HG02884 (cell line): ENCODE measurements at regions not wholly inside any gene's neighbourhood (a gene's known extent, or its start where the extent isn't known, plus 50 kb on each side); places are given as distances from the start of the nearest gene placed in this dataset.

Source experiments
- ATAC-seq: cut with Tn5 transposase; IDR thresholded peaks from one replicate; pipeline ENCODE4 v1.9.1; 2021; ENCODE audit warnings: mild to moderate bottlenecking, moderate library complexity; ENCODE audit not compliant: unreplicated experiment

GRCh38 chr2:7777668-7778067 lies 860.5 kb downstream of the RNF144A start:
- ATAC-seq: no peak

DNA sequence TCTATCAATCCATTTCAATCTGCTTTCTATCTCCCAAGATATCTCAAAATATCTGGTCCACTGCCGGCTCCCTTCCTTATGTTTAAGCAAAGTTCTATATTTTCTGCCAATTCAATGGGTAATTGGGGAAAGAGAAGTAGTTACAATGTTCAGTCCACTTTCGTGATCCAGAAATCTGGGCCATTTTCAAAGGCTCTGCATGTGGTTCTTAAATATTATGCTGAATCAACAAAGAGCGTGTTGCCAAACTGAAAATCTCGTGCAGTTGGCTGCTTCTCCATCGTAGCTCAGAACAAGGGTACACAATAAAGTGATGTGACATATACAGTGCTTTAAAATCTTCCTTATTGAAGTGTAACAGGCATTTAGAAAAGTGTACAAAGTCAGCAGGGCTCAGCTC lies 863.1 kb downstream of the RNF144A start:
- ATAC-seq: no peak

DNA sequence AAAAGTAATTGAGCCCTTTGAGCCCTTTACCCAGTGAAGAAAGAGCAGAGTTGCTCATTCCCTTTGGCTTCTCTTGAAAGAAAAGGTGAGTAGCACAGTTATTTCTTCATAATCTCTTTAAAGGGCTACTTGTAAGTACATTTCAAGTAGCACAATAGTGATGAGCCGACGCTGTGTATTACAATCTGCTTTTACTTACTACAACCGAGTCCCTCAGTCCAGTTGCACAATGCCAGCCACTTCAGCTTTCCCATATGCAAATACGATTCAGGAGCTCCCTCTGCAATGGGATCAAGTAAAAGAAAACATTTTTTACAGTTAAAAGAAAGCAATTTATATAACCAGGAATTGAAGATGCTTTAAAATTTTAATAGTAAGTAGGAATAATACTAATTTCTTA lies 868.5 kb downstream of the RNF144A start:
- no peak for ATAC-seq

DNA sequence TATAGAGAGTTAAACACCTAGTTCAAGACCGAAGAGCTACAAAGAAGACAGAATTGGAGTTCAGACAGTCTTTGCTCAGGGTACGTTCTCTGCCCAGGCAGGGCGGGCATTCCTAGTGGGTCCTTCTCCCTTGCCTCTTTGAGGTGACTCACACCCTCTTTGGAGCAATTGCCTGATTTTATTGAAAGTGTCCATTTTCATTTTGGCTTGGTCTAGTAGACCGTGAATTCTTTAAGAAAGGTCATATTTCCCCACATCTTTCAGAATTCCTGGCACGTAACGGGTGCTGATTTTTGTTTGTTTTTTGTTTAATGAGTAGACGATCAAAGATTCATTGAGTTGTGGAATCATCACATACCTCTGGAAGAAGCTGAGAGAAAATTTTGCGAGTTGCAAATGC lies 871.5 kb downstream of the RNF144A start:
- ATAC-seq: no peak

DNA sequence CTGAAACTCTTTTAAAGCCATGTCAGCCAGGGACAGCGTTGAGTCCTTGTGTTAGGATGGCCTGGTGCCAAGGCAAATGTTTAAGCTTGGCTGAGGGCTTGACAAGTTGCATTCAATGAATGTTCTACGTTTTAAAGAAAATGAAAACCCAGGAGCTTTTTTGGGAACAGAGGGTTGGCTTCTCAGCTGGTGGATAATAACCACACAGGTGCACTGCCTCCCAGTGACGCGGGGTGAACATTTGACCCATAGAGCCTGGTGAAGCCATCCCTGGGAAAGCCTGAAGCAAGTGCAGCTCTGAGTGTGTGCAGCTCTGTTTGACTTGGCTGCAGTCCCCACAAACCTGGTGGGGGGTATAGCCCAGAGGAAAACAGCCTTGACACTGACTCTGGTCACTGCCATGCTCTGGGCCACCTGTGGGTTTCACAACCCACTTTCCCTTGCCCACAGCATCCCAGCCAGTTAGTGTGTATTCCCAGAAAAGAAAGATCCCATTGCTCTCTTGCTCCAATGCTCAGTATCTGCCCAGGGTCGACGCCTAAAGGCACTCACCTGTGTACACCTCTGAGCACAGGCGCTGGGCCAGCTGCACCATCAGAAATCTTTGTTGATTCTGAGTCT lies 874.9 kb downstream of the RNF144A start:
- ATAC-seq: no peak

GRCh38 chr2:7795778-7796563 lies 878.8 kb downstream of the RNF144A start:
- no peak for ATAC-seq

- ATAC-seq: no peak
Measured at GRCh38 chr2:7800031-7800430, 881.8 kb upstream of the ID2 start.

- no peak for ATAC-seq
Measured at GRCh38 chr2:7801212-7801611, 880.6 kb upstream of the ID2 start.

GRCh38 chr2:7803515-7803914 lies 878.3 kb upstream of the ID2 start:
- ATAC-seq: no peak

DNA sequence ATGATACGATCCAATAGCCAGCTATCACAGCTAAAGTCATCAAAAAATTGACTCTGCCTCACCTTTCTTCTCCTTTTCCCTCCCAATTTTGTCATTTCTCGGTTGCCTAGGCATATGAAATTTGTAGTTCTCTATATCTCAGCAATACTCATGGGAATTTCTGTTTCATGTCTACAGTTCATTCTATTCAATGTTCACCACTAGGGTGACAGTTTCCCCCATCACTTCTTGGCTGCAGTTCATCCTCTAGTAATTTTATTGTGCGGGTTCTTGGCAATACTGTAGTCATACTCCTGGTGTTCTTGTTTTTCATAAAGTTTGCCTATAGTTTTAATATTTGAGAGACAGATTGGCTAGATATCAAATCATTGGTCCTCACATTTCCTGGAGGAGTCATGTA lies 872.2 kb upstream of the ID2 start:
- ATAC-seq: no peak

DNA sequence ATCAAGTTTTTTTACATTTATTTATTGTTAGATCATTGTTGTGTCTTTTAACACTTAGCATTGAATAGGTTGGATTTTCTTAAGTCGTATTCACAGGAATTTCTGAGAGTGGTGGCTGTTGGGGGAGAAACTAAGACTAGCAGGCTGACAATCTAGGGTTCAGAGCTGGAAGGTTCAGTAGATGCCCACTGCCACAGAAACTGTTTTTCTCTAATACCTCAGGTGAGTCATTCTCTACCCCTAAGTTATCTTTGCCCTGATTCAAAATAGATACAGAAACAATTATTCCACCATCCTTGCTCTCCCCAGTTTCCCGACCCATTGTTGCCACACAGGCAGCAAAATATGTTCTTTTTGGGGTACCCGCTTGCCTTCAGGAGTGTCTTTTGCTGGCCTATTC lies 870.8 kb upstream of the ID2 start:
- no peak for ATAC-seq

DNA sequence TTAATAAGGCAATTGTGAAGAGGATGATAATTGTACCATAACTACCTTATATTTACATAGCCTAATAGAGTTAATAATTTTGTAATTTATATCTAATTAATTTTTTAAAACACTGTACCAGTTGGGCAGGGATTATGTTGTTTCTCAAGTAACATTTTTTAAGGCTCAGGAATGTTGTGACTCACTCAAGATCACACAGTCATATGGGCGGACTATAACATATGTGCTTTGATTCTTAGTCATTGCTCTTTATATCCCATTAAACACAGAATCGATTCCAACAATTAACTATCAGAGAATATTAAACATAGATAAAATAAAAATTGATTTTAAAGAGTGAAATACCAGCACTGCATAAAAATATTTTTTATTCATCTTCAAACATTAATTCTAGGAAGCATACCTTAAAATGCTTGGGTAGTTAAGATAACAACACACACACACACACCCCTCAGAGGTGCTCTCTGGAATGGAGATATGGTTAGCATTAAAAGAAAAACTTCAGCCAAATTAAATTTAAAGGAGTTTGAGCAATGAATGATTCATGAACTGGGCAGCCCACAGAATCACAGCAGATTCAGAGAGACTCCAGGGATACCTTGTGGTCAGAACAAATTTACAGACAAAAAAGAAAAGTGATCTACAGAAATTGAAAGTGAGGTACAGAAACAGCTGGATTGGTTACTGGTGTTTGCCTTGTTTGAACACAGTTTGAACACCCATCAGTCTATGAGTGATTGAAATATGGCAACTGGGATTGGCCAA lies 869.4 kb upstream of the ID2 start:
- ATAC-seq: no peak

DNA sequence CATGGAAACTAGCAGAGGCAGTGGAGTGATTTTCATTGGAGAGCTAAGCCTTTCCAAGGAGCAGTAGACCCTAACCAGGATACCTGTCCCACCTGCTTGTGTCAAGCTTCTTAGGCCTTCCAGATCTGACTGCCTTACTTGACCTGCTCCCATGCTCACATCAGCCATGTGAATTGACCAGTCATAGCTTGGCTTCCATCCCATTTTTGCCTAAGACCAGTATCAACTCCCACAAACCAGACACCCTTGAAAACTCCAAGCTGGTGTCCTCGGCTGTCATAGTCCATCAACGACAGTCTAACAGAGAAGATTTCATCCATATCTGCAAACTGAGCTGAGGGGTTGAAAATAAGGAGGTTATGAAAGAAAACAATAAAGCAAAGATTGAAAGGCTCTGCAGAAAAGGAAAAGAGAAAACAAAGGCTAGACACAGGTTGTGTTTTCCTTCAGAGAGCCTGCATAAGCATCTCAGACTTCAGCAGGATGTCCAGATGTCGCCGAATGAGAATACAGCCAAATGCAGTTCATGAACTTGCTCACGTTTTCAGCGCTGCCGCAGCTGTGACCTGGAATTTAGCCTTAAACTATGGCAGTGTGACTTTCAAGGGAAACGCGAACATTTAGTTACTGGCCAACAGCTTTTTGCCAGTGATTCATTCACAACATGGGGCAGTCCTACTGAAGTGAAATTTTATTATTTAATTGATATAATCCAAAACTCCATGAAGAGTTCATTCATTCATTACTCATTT lies 868.1 kb upstream of the ID2 start:
- ATAC-seq: no peak

DNA sequence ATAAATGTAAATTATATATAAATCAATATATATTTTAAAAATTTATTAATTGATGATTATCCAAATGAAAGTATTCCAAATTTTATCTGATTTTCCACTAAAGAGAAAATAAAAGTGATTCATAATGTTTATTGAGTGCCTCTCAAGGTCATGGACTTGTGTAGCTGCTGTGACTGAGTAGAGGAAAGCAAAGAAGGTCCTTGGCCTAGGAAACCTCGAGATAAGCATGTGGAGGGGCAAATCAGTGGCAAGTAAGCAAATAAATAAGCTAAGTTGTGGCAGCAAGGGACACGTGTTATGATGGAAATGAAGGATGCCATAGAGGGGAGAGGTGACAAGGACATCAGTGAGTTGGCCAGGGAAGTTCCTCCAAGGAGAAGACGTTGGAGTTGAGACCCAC lies 866.1 kb upstream of the ID2 start:
- ATAC-seq: no peak

GRCh38 chr2:7816233-7816632 lies 865.6 kb upstream of the ID2 start:
- no peak for ATAC-seq

DNA sequence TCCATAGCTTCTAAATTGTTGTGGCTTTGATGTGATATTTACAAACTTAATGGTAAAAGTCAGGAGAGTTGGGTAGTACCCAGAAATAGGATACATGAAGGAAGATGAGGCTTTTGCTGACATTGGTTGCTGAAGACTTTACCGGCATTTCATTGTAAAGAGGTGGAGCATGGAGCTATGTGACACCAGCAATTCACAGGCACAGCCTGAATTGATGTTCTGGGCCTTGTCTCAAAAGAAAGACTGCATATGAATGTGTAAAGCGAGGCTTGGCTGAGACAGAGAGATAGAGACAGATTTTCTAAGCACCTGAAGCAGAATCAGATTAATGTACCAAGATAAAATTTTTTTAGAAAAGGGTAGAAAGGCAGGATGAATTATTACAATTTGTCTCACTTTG lies 864.9 kb upstream of the ID2 start:
- ATAC-seq: no peak

DNA sequence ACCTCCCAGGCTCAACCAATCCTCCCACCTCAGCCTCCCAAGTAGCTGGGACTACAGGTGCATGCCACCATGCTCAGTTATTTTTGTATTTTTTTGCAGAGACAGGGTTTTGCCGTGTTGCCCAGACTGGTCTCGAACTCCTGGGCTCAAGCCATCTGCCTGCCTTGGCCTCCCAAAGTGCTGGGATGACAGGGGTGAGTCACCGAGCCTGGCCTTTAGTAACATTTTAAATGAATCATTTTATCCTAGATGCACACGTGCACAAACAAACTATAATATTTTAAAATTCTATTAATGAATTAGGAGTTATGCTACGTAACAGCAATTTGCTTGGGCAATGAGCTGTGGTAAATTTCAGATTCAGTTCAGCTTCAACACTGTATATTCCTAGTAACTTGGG lies 862.5 kb upstream of the ID2 start:
- no peak for ATAC-seq

DNA sequence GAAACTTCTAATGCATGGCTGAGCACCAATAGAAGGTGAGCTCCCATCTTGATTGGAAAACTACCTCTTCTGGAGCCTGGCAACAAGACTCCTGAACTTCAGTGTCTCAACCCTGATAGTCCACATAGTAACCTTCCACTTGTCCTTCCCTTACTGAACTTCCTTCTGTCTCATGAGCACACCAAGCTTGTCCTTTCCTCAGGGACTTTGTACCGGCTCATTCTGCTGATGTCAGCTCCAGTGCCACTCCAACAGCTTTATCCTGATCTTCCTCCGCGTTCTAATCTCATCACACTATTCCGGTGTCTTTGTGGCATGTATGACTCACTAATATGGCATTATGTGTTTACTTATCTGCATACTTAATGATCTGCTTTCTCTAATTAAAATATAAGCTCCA lies 862.0 kb upstream of the ID2 start:
- ATAC-seq: no peak

- no peak for ATAC-seq
Measured at GRCh38 chr2:7824211-7824610, 857.6 kb upstream of the ID2 start.

- ATAC-seq: peak; percentile 94
Measured at GRCh38 chr2:7825591-7826312, 856.1 kb upstream of the ID2 start.

- ATAC-seq: no peak
Measured at GRCh38 chr2:7826656-7827055, 855.2 kb upstream of the ID2 start.
